ENCODE measurements at regions not wholly inside any gene's neighbourhood (a gene's known extent, or its start where the extent isn't known, plus 50 kb on each side); places are given as distances from the start of the nearest gene placed in this dataset.

DNA sequence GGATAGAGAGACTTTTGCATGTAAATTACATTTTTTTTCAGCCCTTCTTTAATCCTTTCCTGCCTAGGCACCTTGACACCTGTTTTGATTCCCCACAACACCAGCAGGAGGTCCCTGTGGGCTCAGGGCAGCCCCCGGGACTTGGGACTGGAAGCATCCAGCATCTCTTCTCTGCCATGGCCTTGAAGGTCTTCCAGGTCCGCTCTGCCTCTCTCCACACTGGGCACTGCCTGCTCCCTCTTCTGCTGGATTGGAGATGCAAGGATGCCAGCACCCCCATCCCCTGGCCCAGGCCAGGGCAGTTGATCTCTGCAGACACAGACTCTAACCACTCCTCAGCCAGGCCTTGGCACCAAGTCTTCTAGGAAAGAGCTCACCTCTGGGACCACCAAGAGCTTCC, 134.5 kb upstream of the C14orf180 start:
- no peak for DNase-seq

DNA sequence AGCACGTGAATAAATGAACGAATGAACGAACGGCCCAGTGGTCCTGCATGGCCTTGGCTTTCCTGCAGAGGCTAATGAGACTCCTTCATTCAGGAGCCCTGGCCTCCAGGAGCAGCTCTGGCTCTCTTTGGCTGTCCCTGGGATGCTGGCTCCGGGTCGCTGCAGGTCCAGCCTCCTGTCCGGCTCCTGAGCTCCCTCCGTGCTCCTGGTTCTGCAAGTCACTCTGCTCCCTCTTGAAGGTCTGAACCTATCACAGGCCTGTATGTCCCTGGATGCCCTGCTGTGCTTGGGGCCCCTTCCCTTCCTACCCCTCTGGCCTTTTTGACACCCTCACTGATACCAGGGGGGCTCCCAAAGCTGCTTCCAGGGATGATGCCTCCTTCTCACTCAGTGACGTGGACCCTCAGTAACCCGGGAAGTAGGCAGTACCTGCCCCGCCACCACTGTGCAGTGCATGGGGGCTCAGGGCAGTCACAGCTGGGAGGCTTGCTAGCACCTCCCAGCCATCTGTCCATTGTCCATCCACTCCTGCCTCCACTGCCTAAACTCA, 133.7 kb upstream of the C14orf180 start:
- no peak for DNase-seq

DNA sequence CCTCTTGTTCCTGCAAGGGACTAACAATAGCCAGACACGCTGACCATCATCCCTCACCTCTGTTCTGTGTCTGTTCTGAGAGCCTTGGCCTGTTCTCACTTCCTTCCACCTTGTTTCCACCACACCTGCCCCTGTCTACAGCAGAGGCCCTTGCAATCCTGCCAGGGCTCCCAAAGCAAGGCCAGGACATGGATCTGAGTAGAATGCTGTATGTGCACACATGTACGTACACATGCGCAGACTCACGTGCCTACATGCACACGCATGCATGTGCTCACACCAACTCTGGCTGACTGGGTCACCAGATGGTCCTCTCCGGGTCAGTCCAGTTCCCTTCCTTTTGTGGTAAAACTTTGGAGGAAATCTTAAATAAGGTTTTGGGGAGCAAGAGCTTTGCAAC, 133.0 kb upstream of the C14orf180 start:
- DNase-seq: no peak

DNA sequence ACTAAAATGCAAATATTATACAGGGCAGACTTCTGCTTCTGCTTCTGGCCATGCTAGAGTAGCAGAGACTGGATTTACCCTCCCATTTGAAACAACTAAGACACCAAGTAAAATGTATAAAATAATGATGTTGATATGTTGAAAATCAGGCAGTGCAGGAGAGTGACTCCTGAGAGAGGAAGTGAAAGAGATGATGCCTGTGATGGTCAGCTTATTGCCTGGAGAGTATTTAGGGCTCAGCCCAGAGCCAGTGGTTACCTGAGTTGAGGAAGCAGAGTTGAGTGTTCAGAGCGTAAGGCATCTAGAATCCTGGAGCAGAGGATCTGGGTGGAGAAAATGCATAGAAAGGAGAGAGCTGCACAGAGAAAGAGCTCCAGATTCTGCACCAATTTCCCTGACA, 131.8 kb upstream of the C14orf180 start:
- no peak for DNase-seq

DNA sequence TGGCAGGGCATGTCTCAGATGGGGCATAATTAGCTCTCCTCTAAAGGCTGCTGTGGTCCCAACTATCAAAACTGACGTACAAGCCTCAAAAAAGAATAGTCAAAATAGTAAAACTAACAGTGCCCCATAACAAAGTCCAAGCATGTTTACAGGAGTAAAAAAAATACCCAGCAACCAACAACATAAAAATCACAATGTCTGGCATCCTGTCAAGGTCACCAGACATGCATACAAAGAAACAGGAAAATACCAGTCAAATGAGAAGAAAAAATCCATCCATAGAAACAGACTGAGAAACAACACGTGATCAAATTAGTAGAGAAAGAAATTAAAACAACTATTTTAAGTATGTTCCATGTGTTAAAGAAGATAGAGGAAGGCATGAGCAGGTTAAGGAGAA, 131.2 kb upstream of the C14orf180 start:
- DNase-seq: no peak

DNA sequence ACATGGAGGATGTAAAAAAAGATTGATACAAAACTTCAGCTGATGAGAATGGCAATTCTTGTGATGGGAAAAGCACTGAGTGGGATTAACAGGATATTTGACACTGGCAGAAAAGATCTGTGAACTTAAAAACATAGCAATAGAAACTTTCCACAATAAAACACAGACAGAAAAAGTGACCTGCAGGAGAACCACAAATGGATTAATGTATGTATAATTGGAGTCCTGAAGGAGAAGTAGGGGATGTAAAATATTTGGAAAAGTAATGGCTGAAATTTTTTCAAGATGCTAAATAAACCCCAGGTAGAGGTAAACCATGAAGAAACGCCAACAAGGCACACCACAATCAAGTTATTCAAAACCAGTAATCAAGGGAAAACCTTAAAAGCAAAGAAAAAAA, 130.8 kb upstream of the C14orf180 start:
- no peak for DNase-seq

DNA sequence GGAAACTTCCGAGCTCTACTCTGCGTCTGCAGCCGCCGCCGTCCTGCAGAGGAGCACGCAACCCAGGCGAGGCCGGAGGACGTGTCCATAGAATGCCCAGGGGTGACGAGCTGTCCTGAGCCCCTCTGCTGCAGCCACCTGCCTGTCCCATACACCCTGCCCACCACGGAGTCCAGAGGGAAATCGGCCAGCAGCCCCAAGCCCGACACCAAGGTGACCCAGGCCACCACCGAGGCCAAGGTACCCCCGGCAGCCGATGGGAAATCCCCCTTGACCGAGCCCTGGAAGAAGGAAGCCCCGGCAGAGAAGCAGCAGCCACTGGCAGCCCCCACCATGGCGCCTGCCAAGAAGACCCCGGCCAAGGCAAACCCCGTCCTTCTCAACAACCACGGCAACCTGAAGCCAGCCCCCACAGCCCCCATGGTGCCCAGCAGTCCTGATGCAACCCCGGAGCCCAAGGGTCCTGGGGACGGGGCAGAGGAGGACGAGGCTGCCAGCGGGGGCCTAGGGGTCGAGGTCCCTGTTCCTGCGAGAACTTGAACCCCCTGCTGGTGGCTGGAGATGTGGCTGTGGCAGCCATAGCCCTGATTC, 128.7 kb upstream of the C14orf180 start:
- no peak for DNase-seq

DNA sequence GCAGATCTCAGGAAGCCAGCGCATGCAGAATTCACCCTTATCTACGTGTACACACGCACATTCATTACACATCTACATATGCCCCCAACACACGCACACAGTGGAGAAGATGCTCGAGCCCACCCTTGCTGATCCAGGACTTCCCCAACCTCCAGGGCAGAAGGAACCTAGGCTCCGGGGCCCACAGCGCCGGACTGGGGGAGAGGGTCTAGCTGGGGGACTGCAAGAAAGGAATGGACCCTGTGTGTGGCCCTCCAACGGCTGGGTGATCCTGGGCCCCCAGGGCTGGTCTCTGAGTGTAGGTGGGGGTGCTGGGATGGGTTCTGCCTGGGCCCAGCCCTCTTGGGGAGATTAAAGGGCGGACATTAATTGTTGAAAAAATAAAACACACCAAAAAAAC, 128.1 kb upstream of the C14orf180 start:
- DNase-seq: no peak

DNA sequence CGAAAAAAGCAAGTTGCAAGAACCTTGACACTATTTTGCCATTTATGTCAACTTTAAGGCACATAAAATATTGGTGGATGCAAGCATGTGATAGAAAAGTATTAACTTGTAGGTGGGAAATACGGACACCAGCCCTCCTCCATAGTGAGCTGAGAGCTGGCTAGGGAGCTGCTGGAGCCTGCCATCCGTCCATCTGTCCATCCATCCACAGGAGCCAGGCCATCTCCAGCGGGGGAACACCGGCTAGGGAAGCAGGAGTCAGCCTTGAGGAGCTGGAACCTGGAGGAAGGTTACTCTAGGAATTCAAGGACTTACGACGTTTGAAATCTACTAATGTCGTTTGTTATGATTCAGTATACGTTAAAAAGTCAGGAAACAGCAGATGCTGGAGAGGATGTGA, 120.7 kb upstream of the C14orf180 start:
- DNase-seq: no peak

DNA sequence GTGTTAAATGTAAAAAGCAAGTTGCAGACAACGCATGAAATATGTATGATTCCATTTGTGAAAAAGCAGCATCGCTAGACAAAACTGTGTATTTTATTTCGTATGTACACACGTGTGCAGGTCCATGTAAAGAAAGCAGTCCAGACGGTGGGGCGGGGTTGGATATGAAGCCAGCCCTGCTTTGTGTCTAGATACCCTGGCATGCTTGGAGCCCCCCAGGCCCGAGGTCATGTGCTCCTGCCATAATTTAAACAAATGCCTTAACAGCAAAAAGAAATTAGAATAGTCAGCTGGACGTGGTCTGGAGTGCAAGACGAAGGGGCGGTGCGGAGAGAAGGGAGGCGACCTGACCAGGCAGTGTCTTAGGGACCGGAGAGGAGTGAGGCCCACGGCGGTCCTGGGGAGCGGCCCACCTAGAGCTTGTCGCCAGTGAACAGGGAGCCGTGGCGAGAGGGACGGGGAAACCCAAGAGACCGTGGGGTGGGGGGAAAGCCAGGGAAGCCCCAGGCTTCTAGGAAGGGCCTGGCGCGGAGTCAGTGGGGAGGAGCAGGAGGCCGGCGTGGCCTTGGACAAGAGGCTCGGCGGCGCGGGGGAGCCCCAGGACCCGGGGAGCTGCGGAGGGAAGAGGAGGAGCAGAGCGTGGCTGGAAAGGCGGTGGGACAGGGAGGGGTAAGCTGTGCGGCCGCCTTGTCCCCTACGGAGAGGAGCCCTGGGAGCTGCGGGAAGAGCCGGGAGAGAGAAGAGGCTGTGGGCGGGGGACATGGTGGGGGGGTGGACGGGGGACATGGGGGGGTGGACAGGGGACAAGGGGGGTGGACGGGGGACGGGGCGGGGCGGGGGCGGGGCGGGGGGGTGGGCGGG, 118.5 kb upstream of the C14orf180 start:
- DNase-seq: no peak

DNA sequence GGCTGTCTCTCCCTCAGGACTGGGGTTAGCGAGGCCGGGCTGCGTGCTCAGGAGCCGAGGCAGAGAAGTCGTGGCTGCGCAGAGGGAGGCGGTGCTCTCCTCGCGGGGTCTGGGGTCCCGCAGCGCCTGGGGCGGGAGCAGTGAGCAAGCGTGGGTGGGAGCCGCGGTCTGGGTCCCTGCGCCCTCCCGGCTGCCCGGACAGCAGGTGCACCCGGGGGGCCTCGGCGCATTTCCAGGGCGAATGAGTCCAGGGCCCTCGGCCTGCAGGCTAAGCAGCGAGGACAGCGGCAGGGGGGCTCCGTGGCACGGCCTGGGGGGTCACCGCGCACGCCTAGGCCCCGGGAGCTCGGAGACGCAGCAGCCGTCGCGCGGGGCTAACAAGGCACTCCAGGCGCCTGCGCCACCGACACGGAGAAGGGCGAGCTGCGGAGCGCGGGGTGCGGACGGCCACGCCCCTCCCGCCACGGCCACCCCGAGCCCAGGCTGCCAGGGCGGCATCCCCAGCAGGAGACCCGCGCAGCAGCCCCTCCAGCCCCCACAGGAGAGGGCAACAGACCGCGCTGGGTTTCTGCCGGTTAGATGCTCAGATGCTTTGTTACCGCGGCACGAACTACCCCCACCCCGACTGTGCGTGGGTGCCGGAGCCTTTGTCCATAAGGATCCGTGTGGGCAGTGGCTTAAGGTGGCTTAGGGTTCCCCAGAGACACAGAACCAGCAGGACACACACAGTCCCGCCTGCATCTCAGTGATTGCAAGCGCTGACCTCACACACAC, 117.7 kb upstream of the C14orf180 start:
- no peak for DNase-seq

DNA sequence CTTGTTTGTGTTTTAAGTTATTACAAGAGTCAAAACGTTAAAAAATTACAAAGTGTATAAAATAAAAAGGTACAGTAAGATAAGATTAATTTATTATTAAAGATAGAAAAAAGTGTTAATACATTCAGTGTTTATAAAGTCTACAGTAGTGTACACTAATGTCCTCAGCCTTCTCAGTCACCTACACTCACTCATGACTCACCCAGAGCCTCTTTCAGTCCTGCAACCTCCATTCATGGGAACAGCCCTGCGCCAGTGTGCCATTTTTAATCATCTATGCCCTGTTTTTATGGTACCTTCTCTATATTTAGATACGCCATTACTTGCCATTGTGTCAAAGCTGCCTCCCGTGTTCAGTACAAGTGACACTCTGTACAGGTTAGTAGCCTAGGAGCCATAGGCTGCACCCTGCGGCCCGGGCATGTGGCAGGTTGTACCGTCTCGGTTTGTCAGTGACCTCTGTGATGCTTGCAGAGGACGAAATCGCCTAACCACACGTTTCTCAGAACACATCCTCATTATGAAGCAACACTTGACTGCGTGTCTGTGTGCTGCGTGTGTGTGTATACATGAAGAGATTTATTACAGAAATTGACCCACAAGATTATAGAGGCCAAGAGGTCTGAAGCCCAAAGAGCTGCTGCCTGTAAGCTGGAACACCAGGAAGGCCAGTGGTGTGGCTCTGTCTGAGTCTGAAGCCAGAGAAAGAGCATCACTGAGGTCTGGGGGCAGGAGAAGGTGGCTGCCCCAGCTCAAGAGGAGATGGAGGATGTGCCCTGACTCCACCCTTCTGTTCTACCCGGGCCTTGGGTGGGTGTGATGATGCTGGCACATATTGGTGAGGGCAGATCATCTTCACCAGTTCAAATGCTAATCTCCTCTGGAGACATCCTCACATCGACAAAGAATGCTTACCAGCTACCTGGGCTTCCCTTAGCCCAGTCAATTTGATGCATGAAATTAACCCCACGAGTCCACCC, 116.6 kb upstream of the C14orf180 start:
- no peak for DNase-seq

DNA sequence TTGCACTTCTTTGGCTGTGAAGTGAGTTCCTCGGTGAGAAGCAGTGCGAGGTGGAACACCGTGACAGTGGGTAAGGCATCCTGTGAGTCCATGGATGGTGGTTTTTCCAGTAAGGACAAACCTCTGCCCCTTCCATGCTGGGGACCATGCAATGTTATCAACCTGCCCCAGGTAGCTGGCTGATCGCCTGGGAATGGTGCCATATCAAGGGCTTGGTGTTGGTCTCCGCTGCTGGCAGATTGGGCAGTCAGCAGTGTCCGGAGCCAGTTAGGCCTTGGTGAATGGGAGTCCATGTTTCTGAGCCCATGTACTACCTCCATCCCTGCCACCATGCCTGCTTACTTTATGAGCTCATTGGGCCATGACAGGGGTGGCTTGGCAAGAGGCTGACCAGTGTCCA, 114.7 kb upstream of the C14orf180 start:
- no peak for DNase-seq

DNA sequence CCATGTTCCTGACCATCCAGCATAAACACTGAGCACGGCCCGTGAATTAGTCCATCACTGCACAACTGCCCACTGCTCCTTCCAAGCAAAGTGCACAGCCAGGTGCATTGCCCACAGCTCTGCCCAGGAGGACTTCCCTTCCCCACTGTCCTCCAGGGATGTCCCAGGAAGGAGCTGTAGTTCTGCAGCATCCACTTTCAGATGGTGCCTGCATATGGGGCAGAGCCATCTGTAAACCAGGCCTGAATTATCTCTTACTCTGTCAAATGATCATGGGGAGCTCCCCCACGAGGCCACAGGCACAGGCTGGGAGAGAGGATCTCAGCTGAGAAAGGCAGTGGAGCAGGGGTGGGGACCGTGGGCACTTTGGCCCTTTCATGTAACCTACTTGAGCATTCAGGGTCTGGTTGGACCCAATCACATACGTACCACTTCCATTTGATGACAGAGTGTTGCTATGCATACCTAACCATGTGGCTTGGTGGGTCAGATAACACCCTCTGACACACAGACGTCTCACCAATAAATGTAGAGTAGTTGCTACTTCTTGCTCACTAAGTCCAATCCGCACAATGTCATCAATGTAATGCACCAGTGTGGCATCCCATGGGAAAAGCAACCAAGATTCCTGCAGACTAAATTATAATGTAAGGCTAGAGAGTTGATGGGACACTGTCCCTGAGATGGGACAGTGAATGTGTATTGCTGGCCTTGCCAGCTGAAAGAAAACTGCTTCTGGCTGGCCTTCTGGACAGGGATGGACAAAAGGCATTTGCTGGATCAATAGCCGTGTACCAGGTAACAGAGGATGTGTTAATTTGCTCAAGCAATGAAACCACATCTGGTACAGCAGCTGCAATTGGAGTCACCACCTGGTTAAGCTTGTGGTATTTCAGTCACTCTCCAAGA, 113.8 kb upstream of the C14orf180 start:
- DNase-seq: no peak

DNA sequence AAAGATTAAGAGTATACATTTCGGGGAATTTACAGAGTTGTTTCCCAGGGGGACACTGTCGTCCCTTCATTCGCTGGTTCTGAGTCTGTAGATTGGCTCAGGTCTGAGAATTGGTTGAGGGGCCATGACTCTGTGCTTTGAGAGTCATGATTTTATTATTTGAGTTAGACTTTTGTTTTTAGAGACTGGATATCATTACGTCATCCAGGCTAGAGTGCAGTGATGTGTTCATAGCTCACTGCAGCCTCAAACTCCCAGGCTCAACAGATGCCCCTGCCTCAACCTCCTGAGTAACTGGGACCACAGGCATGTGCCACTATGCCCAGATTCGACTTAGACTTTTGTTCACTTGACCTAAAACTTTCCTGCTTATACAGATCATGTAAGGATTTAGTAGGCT, 112.3 kb upstream of the C14orf180 start:
- DNase-seq: no peak

DNA sequence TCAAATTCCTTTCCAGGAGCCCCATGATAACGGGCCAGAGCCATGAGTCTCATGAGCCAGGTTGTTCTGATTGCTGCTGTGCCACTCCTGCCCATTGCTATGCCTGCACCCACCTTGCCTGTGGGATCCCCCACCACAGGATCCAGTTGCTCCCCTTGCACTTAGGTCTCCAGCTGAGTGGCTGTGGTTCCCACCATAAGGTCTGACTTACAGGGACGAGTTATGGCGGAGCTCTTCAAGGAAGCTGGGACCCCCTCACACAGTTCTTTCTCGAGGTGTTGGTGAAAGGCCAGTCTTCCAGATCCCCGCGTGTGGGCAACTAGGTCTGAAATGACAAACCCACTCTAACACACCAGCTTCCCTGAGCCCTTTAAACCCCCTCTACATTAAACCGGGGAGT, 111.9 kb upstream of the C14orf180 start:
- DNase-seq: no peak

DNA sequence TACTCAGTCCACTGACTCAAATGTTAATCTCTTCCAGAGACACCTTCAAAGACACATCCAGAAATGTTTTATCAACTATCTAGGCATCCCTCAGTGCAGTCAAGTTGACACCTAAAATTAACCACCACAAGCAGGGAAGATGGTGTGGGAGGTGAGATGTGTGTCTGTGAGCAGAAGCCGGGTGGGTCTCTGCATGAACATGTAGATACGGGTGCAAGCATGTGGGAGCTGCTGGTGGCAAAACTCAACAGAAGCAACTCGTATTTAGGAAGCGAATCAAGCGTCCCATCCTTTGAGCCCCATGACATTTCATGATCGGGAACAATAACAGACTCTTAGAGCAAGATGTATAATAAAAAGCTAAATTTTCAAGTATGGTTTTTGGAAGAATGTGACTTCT, 110.0 kb upstream of the C14orf180 start:
- DNase-seq: no peak

DNA sequence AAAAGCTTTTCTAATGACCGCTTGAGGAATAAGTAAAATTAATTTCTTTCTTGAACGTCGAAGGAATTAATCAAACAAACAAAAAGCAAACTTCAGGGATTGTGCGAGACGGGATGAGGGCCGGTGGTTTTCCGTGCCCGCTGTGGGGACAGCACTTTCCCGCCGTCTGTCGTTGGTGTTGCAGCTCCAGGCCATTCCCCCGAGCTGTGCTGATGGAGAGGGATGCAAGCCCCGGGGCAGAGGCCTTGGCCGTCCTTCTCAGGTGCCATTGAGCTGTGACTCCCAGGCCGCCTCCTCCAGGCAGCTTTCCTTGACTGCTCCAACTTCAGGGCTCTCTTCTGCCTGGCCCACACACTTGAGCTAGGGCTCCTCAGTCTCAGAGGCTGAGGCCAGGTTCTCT, 109.0 kb upstream of the C14orf180 start:
- DNase-seq: no peak

DNA sequence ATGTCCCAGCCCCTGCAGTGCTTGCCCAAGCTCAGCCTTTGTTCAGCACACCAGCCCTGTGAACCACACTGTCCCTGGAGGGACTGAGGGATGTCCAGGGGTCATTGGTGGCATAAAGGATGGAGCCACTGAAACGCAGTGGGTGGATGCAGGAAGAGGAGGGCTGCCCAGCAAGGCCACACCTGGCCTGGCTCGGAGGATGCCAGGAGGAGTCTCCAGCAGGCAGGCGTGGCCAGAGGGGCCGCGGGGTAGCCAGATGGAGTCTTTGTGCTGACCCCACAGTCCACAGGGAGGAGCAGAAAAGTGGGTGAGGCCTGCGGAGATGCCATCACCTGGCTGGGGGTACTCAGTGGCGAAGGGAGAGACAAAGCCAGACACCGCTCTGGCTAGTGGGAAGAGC, 108.5 kb upstream of the C14orf180 start:
- DNase-seq: no peak

DNA sequence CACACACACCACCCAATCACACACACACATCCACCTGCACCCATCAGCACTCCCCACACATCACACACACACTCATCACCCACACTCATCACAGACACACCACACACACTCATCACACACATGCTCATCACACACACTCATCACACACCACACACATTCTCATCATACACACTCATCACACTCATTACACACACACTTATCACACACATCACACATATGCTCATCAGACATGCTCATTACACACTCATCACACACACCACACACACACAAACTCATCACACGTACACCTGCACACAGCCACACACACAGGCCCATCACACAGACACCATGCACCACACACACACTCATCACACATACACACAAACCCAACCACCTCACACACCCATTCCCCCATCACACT, 107.5 kb upstream of the C14orf180 start:
- no peak for DNase-seq

DNA sequence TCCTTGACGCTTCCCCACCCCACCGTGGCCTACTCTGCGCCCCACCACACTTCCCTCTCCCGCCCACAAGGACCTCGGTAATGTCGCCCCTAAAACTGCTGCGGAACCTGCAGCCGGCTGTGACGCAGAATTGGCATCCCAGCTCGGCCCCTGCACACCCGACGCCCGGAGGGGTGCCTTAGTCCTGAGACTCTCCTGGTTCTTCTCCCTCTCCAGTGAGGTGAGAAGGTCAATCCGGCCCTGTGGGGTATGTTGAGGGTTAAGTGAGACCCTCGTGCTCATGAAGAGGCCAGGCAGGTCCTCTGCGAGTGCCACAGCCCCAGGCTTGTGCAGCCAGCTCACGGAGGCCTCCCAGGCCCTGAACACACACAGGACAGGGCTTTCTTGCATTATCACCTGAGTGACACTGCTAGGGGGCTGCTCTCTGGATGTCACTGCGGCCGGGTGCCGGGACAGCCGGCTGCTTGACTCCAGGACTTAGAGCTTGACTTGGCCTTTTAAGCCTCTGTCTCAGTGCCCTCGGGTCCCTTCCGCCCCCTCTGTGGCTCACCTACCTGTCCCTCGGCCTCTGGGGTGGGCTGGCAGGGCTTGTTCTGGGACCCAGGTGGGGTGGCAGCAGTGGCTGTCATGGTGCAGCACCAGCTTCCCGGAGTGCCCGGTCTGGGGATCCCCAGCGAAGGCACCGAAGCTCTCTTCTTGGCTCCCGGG, 106.9 kb upstream of the C14orf180 start:
- DNase-seq: no peak
